GM19035 (cell line): ENCODE measurements at regions not wholly inside any gene's neighbourhood (a gene's known extent, or its start where the extent isn't known, plus 50 kb on each side); places are given as distances from the start of the nearest gene placed in this dataset.

Experiments used
- ATAC-seq: cut with Tn5 transposase; IDR thresholded peaks from one replicate; pipeline ENCODE4 v1.9.1; 2021; ENCODE audit not compliant: unreplicated experiment

DNA sequence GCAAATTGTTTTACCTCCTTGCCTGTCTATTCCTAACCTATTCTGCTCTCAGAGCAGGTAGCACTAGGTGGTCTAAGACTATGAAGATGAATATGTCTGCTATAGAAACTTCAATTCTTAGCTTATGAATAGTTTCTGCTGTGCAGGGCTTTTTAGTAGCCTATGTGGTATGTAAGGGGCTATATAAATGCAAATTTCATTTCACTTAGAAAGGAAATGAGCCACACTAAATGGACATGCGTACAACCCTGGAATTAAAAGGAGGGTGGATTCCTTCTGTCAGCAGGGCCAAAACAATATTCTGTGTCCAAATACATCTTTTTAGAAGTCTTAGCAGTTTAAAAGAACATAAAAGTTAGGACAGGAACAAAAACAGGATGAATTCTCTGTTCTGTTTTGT lies 163.9 kb upstream of the GEMIN8 start:
- ATAC-seq = no peak

DNA sequence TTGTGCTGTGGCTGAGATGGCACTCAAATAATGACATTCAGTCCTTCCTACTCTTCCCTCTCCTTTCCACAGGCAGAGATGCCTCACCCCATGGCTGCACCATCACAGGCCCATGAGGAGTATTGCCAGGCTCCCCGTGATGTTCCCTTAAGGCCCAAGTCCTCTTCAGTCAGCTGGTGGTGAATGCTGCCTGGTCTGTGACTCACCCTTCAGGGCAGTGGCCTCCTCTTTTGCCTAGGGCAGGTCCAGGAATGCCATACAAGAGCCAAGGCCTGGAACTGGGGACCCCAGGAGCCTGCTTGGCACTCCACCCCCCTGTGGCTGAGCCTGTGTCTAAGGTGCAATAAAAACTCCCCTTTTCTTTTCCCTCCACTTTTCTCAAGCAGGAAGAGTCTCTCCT lies 144.2 kb upstream of the GEMIN8 start:
- no peak for ATAC-seq

DNA sequence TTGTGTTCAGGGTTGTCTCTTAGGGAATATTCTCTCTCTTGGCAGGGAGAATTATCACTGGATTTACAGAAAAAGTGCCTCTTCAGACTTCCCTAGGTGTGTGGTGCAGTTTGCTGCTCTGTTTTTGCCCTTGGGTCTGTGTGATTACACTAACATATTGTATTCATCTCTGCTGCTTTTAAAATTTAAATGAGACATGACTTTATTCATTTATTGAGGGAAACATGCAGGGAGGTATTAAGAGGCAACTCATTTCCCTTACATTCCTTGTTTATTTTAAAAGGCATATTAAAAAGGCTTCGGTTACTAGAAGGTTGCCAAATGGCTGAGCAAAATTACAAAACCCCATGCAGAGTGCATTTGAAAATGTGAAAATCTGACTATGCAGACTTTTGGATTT lies 135.1 kb upstream of the GEMIN8 start:
- no peak for ATAC-seq

DNA sequence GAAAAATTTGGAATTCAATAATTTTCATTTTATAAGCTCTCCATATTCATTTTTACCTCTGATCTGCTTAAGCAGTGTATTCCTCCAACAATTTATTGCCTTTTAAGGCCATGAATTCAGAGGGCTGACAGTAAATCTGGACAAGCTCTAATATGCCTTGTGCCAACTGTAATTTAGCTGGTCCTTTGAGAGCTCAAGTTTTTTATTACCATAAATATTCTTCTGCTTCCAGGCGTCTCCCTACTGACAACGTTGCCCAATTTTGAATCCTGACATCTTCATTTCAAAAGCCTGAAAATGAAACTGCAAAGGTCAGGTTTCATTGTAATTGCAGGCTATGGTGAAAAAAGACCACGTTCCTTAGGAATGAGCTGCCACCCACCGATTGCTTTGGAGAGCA lies 95.8 kb upstream of the GEMIN8 start:
- no peak for ATAC-seq

DNA sequence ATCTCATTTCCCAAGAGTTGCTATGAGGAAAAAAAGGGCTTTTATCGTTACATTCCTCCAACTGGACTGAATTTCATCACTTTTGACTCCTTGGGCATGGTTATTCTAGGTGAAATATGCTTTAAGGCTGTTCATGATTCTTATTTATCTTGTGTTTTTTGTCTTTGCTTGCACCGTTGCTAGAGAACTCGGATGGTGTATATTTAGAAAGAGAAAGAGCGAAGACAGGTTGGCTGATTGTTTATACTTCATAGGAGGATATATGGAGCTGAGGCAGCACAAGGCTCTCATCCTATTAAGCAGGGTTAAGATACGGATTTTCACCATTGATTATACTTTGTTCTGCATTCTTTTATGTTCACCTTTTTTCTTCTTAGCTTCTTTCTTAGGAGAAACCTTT lies 94.9 kb upstream of the GEMIN8 start:
- no peak for ATAC-seq

DNA sequence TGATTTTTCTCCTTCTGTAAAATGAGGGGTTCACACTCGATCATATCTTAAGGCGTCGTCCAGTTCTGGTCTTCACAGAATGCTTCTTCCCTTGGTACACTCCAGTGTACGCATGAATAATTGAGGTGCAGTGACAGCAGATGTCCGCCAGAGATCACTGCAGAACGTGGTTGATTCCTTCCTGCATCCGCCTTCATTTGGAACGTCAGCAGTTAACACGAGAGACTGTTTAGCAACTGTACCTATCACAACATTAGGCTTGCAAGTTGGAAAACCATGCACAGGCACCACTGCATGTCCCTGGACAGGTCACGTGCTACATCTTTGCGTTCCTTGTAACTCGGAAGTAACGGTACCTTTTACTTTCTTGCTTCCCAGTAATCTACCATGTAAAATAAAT lies 66.0 kb upstream of the GEMIN8 start:
- peak; percentile 94 for ATAC-seq

DNA sequence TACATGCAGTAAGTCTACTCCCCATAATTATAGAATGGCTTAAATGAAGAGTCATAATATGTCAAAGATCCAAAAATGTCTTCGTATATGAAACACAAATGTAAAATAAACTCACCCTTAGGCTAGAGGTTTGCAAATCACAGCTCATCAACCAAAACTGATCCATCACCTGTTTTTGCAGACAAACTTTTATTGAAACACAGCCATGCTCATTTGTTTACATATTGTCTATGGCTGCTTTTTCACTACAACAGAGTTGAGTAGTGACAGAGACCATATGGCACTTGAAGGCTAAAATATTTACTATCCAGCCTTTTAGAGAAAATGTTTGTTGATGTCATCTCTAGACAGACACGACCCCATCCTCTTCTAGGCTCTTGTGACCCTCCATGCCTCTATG lies 64.5 kb upstream of the GEMIN8 start:
- ATAC-seq = no peak

DNA sequence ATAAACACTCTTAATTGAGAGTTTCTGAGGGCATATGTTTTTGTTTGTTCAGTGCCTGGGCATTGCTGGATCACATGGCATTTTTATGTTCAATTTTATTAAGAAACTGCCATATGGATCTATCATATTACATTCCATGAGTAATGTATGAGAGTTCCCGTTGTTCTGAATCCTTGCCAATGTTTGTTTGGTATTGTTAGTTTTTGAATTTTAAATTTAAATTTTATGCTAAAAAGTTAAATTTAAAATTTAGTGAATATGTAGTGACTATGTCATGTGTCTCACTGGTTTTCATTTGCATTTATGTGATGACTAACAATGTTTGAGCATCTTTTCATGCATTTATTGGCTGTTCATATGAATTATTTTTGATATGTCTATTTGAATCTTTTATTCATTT lies 54.8 kb upstream of the GEMIN8 start:
- no peak for ATAC-seq

DNA sequence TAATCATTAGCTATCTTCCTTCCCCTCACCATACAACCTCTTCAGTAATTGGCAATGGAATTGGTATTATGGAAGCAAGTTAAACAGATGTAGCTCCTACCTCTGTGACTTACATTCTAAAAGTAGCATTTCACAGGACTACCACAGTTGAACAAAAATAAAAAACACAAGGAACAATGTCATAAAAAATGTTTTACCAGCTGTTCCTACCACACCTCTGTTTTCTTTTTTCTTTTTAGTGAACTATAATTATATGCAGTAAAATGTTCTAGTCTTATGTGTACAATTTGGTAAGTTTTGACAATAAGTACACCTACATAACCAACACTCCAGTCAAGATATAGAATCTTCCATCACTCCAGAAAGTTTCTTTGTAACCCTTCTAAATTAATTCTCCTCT lies 54.1 kb upstream of the GEMIN8 start:
- ATAC-seq = no peak

DNA sequence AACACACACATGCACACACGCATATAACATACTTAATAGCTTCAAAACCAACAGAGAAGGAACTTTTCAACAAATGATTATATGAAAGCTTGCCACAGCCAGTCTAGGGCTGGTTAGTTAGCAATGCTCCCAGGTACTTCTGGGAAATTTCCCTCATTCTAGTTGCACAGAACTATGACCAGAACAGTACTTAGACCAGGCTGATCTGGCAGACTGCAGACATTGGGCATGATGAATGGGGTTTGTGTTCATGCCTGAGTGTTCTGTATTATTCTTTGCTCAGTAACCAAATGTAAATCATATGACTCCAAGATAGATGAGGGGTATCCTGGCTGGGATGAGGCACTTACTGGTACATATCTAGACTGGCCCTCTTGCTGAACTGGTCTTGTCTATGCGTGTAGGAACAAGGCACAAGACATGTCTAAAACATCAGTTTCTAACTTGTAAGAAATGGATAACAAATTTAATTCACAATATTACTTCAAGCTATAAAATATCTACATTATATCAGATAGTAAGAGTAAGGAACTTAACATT lies 50.3 kb upstream of the GEMIN8 start:
- ATAC-seq = no peak
